HCT116 (cell line): ENCODE measurements at regions not wholly inside any gene's neighbourhood (a gene's known extent, or its start where the extent isn't known, plus 50 kb on each side); places are given as distances from the start of the nearest gene placed in this dataset.

Source experiments
- ATAC-seq: fragments of 200-7000 bp; cut with Tn5 transposase; 2 replicates; pipeline ENCODE4 v1.9.1; 2020; ENCODE audit warnings: mild to moderate bottlenecking, moderate library complexity
- BruUV-seq: library from RNA; stranded (reverse); fragments of 400-500 nt; replicated peaks from 2 replicates; lab custom pipeline; 2021; lab: Mats Ljungman, UMichigan
- CTCF ChIA-PET: fragments of 300-600 bp; sonication (Branson Sonifier 250); formaldehyde crosslinking; loops from one replicate; lab custom pipeline; 2021; ENCODE audit warnings: antibody characterized with exemption; lab: Charles Lee
- POLR2A ChIA-PET: fragments of 300-600, 350-600 bp; sonication (Branson Sonifier 250); formaldehyde crosslinking; loops from one replicate; lab custom pipeline; 2021; ENCODE audit warnings: antibody characterized with exemption; lab: Charles Lee
- RAD21 ChIA-PET, 2 experiments: fragments of 300-600 bp; sonication (Branson Sonifier 250); formaldehyde crosslinking; loops; one replicate each; lab custom pipeline; 2023; ENCODE audit warnings: low total read pairs in 2 of 2; ENCODE audit not compliant: uncharacterized antibody in 2 of 2, unreplicated experiment in 2 of 2, low non-redundant PET in 1 of 2; lab: Charles Lee
- DNase-seq: peaks from one replicate; pipeline ENCODE4 v3.0.0-alpha.2; 2010; ENCODE audit warnings: low read depth, low spot score
- H2AFZ ChIP-seq: fragments of 200-600 bp; shearing (Covaris generic), sonication (generic); 2 replicates; pipeline ENCODE4 v1.6.1; 2017; ENCODE audit warnings: low read depth, mixed run types, mixed read lengths, antibody characterized with exemption, low read length; ENCODE audit not compliant: poor library complexity, severe bottlenecking
- H3K27ac ChIP-seq: 2 replicates; pipeline ENCODE4 v1.5.1; 2012; ENCODE audit warnings: low read depth, low read length
- H3K27me3 ChIP-seq: fragments of 200-600 bp; sonication (generic); 2 replicates; pipeline ENCODE4 v1.6.1; 2016; ENCODE audit warnings: mixed run types, low read length, mixed read lengths; ENCODE audit not compliant: insufficient read depth
- H3K36me3 ChIP-seq, 2 experiments: fragments of 200-500 bp in 1 of 2; fragments of 200-600 bp in 1 of 2; sonication (Bioruptor generic) in 1 of 2; sonication (generic) in 1 of 2; 2 replicates each; pipeline versions ENCODE4 v1.5.1 to v1.6.1; 2014 to 2016; ENCODE audit warnings: low read length in 2 of 2, inconsistent platforms in 1 of 2, mixed read lengths in 1 of 2, mixed run types in 1 of 2; ENCODE audit not compliant: insufficient read depth in 2 of 2, control insufficient read depth in 1 of 2
- H3K4me1 ChIP-seq, 2 experiments: fragments of 200-600 bp in 1 of 2; sonication (generic) in 1 of 2; 2 replicates each; pipeline versions ENCODE4 v1.5.1 to v1.6.1; 2012 to 2017; ENCODE audit warnings: low read length in 2 of 2, inconsistent platforms in 1 of 2, mild to moderate bottlenecking in 1 of 2, mixed read lengths in 1 of 2, mixed run types in 1 of 2, moderate library complexity in 1 of 2; ENCODE audit not compliant: insufficient read depth in 2 of 2, control insufficient read depth in 1 of 2
- H3K4me2 ChIP-seq: fragments of 200-600 bp; sonication (generic); 2 replicates; pipeline ENCODE4 v1.6.1; 2017; ENCODE audit warnings: mixed run types, low read length, mixed read lengths
- H3K4me3 ChIP-seq, 2 experiments: fragments of 200-600 bp in 1 of 2; sonication (generic) in 1 of 2; replicated peaks in 1 of 2; 2 replicates each; pipeline ENCODE4 v1.5.1; 2011 to 2016; ENCODE audit warnings: low read length in 2 of 2, control low read depth in 1 of 2, low read depth in 1 of 2, mild to moderate bottlenecking in 1 of 2, mixed read lengths in 1 of 2, mixed run types in 1 of 2
- H3K79me2 ChIP-seq: fragments of 200-600 bp; sonication (generic); 2 replicates; pipeline ENCODE4 v1.6.1; 2017; ENCODE audit warnings: mild to moderate bottlenecking, mixed run types, low read length, moderate library complexity, mixed read lengths; ENCODE audit not compliant: insufficient read depth
- H3K9ac ChIP-seq: fragments of 200-600 bp; sonication (generic); 2 replicates; pipeline ENCODE4 v1.6.1; 2016; ENCODE audit warnings: low read length, mixed read lengths
- H3K9me2 ChIP-seq: fragments of 200-600 bp; sonication (generic), shearing (Covaris generic); 2 replicates; pipeline ENCODE4 v1.6.1; 2017; ENCODE audit warnings: mixed run types, mild to moderate bottlenecking, moderate library complexity; ENCODE audit not compliant: insufficient read depth
- H3K9me3 ChIP-seq, 2 experiments: fragments of 200-500 bp in 1 of 2; fragments of 200-600 bp in 1 of 2; sonication (Bioruptor generic) in 1 of 2; sonication (generic) in 1 of 2; 2 replicates each; pipeline ENCODE4 v1.6.1; 2014 to 2017; ENCODE audit warnings: low read length in 2 of 2, mixed read lengths in 2 of 2, inconsistent platforms in 1 of 2, low read depth in 1 of 2, mild to moderate bottlenecking in 1 of 2, mixed run types in 1 of 2, moderate library complexity in 1 of 2; ENCODE audit not compliant: control insufficient read depth in 1 of 2, insufficient read depth in 1 of 2
- H4K20me1 ChIP-seq: fragments of 200-600 bp; sonication (generic), shearing (Covaris generic); 2 replicates; pipeline ENCODE4 v1.6.1; 2017; ENCODE audit warnings: mixed run types, mild to moderate bottlenecking, moderate library complexity; ENCODE audit not compliant: insufficient read depth
- ATF3 ChIP-seq: IDR thresholded peaks from 2 replicates; pipeline ENCODE4 v1.6.1; 2012
- CBX3 ChIP-seq: IDR thresholded peaks from 2 replicates; pipeline ENCODE4 v1.6.1; 2012; ENCODE audit warnings: low read depth
- CEBPB ChIP-seq: IDR thresholded peaks from 2 replicates; pipeline ENCODE4 v1.6.1; 2012; ENCODE audit warnings: low read depth
- CTCF ChIP-seq, 3 experiments: fragments of 200-600 bp in 1 of 3; sonication (generic) in 1 of 3; IDR thresholded peaks in 2 of 3; conservative IDR thresholded peaks in 1 of 3; 2 replicates each; pipeline ENCODE4 v1.5.1; 2012 to 2017; ENCODE audit warnings: low read depth in 2 of 3, low read length in 2 of 3, antibody characterized with exemption in 1 of 3, borderline replicate concordance in 1 of 3, control low read depth in 1 of 3, mild to moderate bottlenecking in 1 of 3, mixed read lengths in 1 of 3, mixed run types in 1 of 3, moderate library complexity in 1 of 3; ENCODE audit not compliant: insufficient read depth in 1 of 3
- ELF1 ChIP-seq: IDR thresholded peaks from 2 replicates; pipeline ENCODE4 v1.6.1; 2012; ENCODE audit warnings: low read depth, borderline replicate concordance
- EZH2 ChIP-seq: fragments of 200-600 bp; sonication (generic); IDR thresholded peaks from 2 replicates; pipeline ENCODE4 v1.6.1; 2017; ENCODE audit warnings: antibody characterized with exemption, mixed run types
- EZH2phosphoT487 ChIP-seq: fragments of 200-600 bp; IDR thresholded peaks from 2 replicates; pipeline ENCODE4 v1.6.1; 2018; ENCODE audit warnings: antibody characterized with exemption, borderline replicate concordance
- FOSL1 ChIP-seq: IDR thresholded peaks from 2 replicates; pipeline ENCODE4 v1.6.1; 2012; ENCODE audit warnings: low read depth
- JUND ChIP-seq: IDR thresholded peaks from 2 replicates; pipeline ENCODE4 v1.6.1; 2012
- POLR2A ChIP-seq: IDR thresholded peaks from 2 replicates; pipeline ENCODE4 v1.7.0; 2011; ENCODE audit warnings: borderline replicate concordance; ENCODE audit not compliant: insufficient read depth, insufficient read length; ENCODE audit errors: extremely low read depth
- POLR2AphosphoS5 ChIP-seq: IDR thresholded peaks from 2 replicates; pipeline ENCODE4 v1.6.1; 2011; ENCODE audit warnings: mild to moderate bottlenecking, low read depth, low read length, moderate library complexity
- RAD21 ChIP-seq: IDR thresholded peaks from 2 replicates; pipeline ENCODE4 v1.6.1; 2012; ENCODE audit warnings: low read depth, mild to moderate bottlenecking
- SP1 ChIP-seq: IDR thresholded peaks from 2 replicates; pipeline ENCODE4 v1.6.1; 2012; ENCODE audit warnings: low read depth
- SRF ChIP-seq: IDR thresholded peaks from 2 replicates; pipeline ENCODE4 v1.6.1; 2012; ENCODE audit warnings: low read depth
- ZBTB33 ChIP-seq: IDR thresholded peaks from 2 replicates; pipeline ENCODE4 v1.6.1; 2011; ENCODE audit warnings: mild to moderate bottlenecking, low read length, moderate library complexity; ENCODE audit not compliant: insufficient replicate concordance; ENCODE audit errors: extremely low read depth
- ZFX ChIP-seq: fragments of 450-650 bp; IDR thresholded peaks from 2 replicates; pipeline ENCODE4 v1.6.1; 2017
- intact Hi-C: fragments of 100-400 bp; cut with micrococcal nuclease; formaldehyde crosslinking; loops from 2 replicates; pipeline ENCODE4 v1.10.0; 2022

- Histone ChIP-seq H2AFZ (no peak overlapping the region), H3K9me3 (no peaks in the 10 kb centered on the region; a peak in 2 of 4 replicates), H4K20me1 (no peaks in the 10 kb centered on the region), H3K27me3 (no peaks in the 10 kb centered on the region), H3K36me3 (no peaks in the 10 kb centered on the region), H3K27ac (no peak overlapping the region), H3K4me3 (no peak overlapping the region), H3K4me2 (no peak overlapping the region), H3K79me2 (no peaks in the 10 kb centered on the region), H3K4me1 (no peaks in the 10 kb centered on the region), H3K9ac (no peak overlapping the region), H3K9me2 (no peaks in the 10 kb centered on the region)
- ChIA-PET RAD21 (no interaction called here), POLR2A (no interaction called here), CTCF (no interaction called here)
- ATAC-seq: no peak
- intact Hi-C loops: no loop called here
- no peak for DNase-seq
- BruUV-seq: no TSS peak
- TF ChIP-seq FOSL1 (no peak), RAD21 (no peak), SP1 (no peak), JUND (no peak), ATF3 (no peak), POLR2AphosphoS5 (no peak), ZFX (no peak), POLR2A (no peak), CEBPB (no peak), ZBTB33 (no peak), ELF1 (no peak), EZH2 (no peak), CBX3 (no peak), SRF (no peak), EZH2phosphoT487 (no peak), CTCF (IDR thresholded peaks at IDR 0.05 in 2 of 3, conservative IDR thresholded peaks at IDR 0.05 in 1 of 3; ENCODE audit: borderline replicate concordance in 1 of 3, insufficient read depth in 1 of 3, low read depth in 2 of 3, low read length in 2 of 3) (no peak)
Measured at GRCh38 chr11:115625502-115625901, 121.3 kb upstream of the CADM1 start.
